Liver (tissue), 8 donors: ENCODE measurements at regions not wholly inside any gene's neighbourhood (a gene's known extent, or its start where the extent isn't known, plus 50 kb on each side); places are given as distances from the start of the nearest gene placed in this dataset.

Experiments
- DNase-seq: peaks from one replicate; pipeline ENCODE4 v3.0.0-alpha.2; 2017; ENCODE audit warnings: low spot score
- H3K27ac ChIP-seq, 2 donors: one replicate each; pipeline ENCODE4 v1.7.0; 2013; ENCODE audit warnings: inconsistent platforms in 2 of 2, low read length in 2 of 2, control low read depth in 1 of 2, low read depth in 1 of 2, mild to moderate bottlenecking in 1 of 2
- H3K27me3 ChIP-seq, 4 donors: one replicate each; pipeline versions ENCODE4 v1.6.1 to v1.7.0; 2013; ENCODE audit warnings: low read length in 3 of 4, inconsistent platforms in 1 of 4, mild to moderate bottlenecking in 1 of 4, moderate library complexity in 1 of 4; ENCODE audit not compliant: control insufficient read depth in 4 of 4, insufficient read depth in 4 of 4
- H3K36me3 ChIP-seq, 4 donors: one replicate each; pipeline versions ENCODE4 v1.6.1 to v1.7.0; 2013; ENCODE audit warnings: low read length in 3 of 4, mild to moderate bottlenecking in 3 of 4, low read depth in 1 of 4, moderate library complexity in 1 of 4; ENCODE audit not compliant: control insufficient read depth in 4 of 4, insufficient read depth in 3 of 4
- H3K4me1 ChIP-seq, 4 donors: one replicate each; pipeline versions ENCODE4 v1.6.1 to v1.7.0; 2013; ENCODE audit warnings: low read length in 3 of 4, mild to moderate bottlenecking in 3 of 4, moderate library complexity in 1 of 4; ENCODE audit not compliant: control insufficient read depth in 4 of 4, insufficient read depth in 4 of 4
- H3K4me3 ChIP-seq, 3 donors: one replicate each; pipeline versions ENCODE4 v1.6.1 to v1.7.0; 2013; ENCODE audit warnings: low read length in 3 of 3, control low read depth in 1 of 3, low read depth in 1 of 3, mild to moderate bottlenecking in 1 of 3
- H3K9ac ChIP-seq, 2 donors: one replicate each; pipeline ENCODE4 v1.7.0; 2013; ENCODE audit warnings: low read length in 2 of 2, mild to moderate bottlenecking in 2 of 2, moderate library complexity in 2 of 2, control low read depth in 1 of 2, low read depth in 1 of 2
- H3K9me3 ChIP-seq, 4 donors: one replicate each; pipeline versions ENCODE4 v1.6.1 to v1.7.0; 2013; ENCODE audit warnings: low read length in 3 of 4; ENCODE audit not compliant: control insufficient read depth in 4 of 4
- EGR1 ChIP-seq, 2 donors: IDR thresholded peaks; 2 replicates each; pipeline ENCODE4 v1.6.1; 2016 to 2018; ENCODE audit warnings: antibody characterized with exemption in 2 of 2, low read depth in 2 of 2
- FOXA1 ChIP-seq: IDR thresholded peaks from 2 replicates; pipeline ENCODE4 v1.6.1; 2016; ENCODE audit warnings: antibody characterized with exemption
- FOXA2 ChIP-seq: IDR thresholded peaks from 2 replicates; pipeline ENCODE4 v1.6.1; 2016; ENCODE audit warnings: antibody characterized with exemption
- GABPA ChIP-seq, 2 donors: IDR thresholded peaks in 1 of 2; conservative IDR thresholded peaks in 1 of 2; 2 replicates each; pipeline ENCODE4 v1.6.1; 2016; ENCODE audit warnings: antibody characterized with exemption in 2 of 2, mild to moderate bottlenecking in 1 of 2, moderate library complexity in 1 of 2
- HNF4A ChIP-seq, 2 donors: conservative IDR thresholded peaks; 2 replicates each; pipeline ENCODE4 v1.6.1; 2016; ENCODE audit warnings: antibody characterized with exemption in 2 of 2, mild to moderate bottlenecking in 2 of 2
- JUND ChIP-seq, 2 donors: IDR thresholded peaks; 2 replicates each; pipeline ENCODE4 v1.6.1; 2016; ENCODE audit warnings: antibody characterized with exemption in 2 of 2
- NR2F2 ChIP-seq: IDR thresholded peaks from 2 replicates; pipeline ENCODE4 v1.6.1; 2016; ENCODE audit warnings: antibody characterized with exemption
- RAD21 ChIP-seq, 2 donors: IDR thresholded peaks; 2 replicates each; pipeline ENCODE4 v1.6.1; 2016; ENCODE audit warnings: antibody characterized with exemption in 2 of 2, mild to moderate bottlenecking in 2 of 2
- SP1 ChIP-seq: IDR thresholded peaks from 2 replicates; pipeline ENCODE4 v1.6.1; 2018; ENCODE audit warnings: antibody characterized with exemption, mild to moderate bottlenecking
- TAF1 ChIP-seq: conservative IDR thresholded peaks from 2 replicates; pipeline ENCODE4 v1.6.1; 2016; ENCODE audit warnings: antibody characterized with exemption, mild to moderate bottlenecking
- YY1 ChIP-seq: IDR thresholded peaks from 2 replicates; pipeline ENCODE4 v1.6.1; 2016; ENCODE audit warnings: antibody characterized with exemption, mild to moderate bottlenecking
- WGBS: extraction: QIAGEN DNeasy Blood & Tissue Kit; methylation state at CpG from one replicate; pipeline ENCODE4 v1.1.7; 2013; 5-methylcytosine and 5-hydroxymethylcytosine counted together
- TF ChIP-seq, protein P1 (sequence below): IDR thresholded peaks from 2 replicates; pipeline ENCODE4 v1.6.1; 2016; ENCODE audit warnings: antibody characterized with exemption, mild to moderate bottlenecking
- TF ChIP-seq, protein P2 (sequence below): fragments of 150-350 bp; IDR thresholded peaks from 2 replicates; pipeline ENCODE4 v1.5.1; 2017; ENCODE audit warnings: improper control_type of control experiment, low read depth, low read length; ENCODE audit not compliant: missing input control
- TF ChIP-seq, protein P3 (sequence below): IDR thresholded peaks from 2 replicates; pipeline ENCODE4 v1.6.1; 2016; ENCODE audit warnings: antibody characterized with exemption
- TF ChIP-seq, protein P4 (sequence below): IDR thresholded peaks from 2 replicates; pipeline ENCODE4 v1.6.1; 2016; ENCODE audit warnings: antibody characterized with exemption
- donor health status: healthy.
- donor health status: healthy.
- donor health status: healthy.
- donor health status: healthy.
- donor health status: healthy.

DNA sequence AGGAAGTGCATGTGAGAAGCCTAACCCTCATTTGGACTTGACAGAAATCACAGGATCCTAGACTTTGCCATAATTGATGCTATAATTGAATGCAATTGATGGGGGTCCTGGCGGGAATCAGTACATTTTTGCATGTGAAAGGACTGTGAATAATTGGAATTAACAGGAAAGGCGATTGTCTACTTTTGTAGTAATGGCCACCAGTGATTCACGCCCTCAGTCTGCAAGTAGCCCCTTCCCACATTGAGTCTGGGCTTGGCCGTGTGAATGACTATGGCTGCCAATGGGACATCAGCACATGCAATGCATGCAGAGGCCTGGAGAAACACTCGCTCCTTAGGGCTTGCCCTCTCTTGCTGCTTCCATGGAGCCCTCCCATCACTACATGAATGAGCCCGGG, 107.8 kb upstream of the OSMR start:
- no peak for DNase-seq
- 90% methylated on average over 6 of the region's 6 CpGs for WGBS
- H3K4me3 ChIP-seq = no peak overlapping the region
- H3K36me3 ChIP-seq = no peaks in the 10 kb centered on the region
- H3K9ac ChIP-seq = no peak overlapping the region
- no peak overlapping the region for H3K27ac ChIP-seq
- no peaks in the 10 kb centered on the region for H3K27me3 ChIP-seq
- no peak for TF ChIP-seq GABPA (IDR thresholded peaks at IDR 0.05 in 1 of 2, conservative IDR thresholded peaks at IDR 0.05 in 1 of 2)
- TF ChIP-seq RAD21 (IDR thresholded peaks at IDR 0.05) = no peak
- TF ChIP-seq SP1 = no peak
- TF ChIP-seq, protein P1, sequence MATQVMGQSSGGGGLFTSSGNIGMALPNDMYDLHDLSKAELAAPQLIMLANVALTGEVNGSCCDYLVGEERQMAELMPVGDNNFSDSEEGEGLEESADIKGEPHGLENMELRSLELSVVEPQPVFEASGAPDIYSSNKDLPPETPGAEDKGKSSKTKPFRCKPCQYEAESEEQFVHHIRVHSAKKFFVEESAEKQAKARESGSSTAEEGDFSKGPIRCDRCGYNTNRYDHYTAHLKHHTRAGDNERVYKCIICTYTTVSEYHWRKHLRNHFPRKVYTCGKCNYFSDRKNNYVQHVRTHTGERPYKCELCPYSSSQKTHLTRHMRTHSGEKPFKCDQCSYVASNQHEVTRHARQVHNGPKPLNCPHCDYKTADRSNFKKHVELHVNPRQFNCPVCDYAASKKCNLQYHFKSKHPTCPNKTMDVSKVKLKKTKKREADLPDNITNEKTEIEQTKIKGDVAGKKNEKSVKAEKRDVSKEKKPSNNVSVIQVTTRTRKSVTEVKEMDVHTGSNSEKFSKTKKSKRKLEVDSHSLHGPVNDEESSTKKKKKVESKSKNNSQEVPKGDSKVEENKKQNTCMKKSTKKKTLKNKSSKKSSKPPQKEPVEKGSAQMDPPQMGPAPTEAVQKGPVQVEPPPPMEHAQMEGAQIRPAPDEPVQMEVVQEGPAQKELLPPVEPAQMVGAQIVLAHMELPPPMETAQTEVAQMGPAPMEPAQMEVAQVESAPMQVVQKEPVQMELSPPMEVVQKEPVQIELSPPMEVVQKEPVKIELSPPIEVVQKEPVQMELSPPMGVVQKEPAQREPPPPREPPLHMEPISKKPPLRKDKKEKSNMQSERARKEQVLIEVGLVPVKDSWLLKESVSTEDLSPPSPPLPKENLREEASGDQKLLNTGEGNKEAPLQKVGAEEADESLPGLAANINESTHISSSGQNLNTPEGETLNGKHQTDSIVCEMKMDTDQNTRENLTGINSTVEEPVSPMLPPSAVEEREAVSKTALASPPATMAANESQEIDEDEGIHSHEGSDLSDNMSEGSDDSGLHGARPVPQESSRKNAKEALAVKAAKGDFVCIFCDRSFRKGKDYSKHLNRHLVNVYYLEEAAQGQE = no peak
- TF ChIP-seq, protein P2, sequence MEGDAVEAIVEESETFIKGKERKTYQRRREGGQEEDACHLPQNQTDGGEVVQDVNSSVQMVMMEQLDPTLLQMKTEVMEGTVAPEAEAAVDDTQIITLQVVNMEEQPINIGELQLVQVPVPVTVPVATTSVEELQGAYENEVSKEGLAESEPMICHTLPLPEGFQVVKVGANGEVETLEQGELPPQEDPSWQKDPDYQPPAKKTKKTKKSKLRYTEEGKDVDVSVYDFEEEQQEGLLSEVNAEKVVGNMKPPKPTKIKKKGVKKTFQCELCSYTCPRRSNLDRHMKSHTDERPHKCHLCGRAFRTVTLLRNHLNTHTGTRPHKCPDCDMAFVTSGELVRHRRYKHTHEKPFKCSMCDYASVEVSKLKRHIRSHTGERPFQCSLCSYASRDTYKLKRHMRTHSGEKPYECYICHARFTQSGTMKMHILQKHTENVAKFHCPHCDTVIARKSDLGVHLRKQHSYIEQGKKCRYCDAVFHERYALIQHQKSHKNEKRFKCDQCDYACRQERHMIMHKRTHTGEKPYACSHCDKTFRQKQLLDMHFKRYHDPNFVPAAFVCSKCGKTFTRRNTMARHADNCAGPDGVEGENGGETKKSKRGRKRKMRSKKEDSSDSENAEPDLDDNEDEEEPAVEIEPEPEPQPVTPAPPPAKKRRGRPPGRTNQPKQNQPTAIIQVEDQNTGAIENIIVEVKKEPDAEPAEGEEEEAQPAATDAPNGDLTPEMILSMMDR = no peak
- TF ChIP-seq HNF4A (conservative IDR thresholded peaks at IDR 0.05) = no peak
- TF ChIP-seq FOXA2 = no peak
- no peak for TF ChIP-seq EGR1 (IDR thresholded peaks at IDR 0.05; ENCODE audit: low read depth in 2 of 2)
- TF ChIP-seq, protein P3, sequence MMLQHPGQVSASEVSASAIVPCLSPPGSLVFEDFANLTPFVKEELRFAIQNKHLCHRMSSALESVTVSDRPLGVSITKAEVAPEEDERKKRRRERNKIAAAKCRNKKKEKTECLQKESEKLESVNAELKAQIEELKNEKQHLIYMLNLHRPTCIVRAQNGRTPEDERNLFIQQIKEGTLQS = no peak
- TF ChIP-seq JUND (IDR thresholded peaks at IDR 0.05) = no peak
- no peak for TF ChIP-seq YY1
- H3K4me1 ChIP-seq = no peaks in the 10 kb centered on the region
- peaks cover 0 to 5% (median 0%) of the 10 kb centered on the region in 4 donors for H3K9me3 ChIP-seq

DNA sequence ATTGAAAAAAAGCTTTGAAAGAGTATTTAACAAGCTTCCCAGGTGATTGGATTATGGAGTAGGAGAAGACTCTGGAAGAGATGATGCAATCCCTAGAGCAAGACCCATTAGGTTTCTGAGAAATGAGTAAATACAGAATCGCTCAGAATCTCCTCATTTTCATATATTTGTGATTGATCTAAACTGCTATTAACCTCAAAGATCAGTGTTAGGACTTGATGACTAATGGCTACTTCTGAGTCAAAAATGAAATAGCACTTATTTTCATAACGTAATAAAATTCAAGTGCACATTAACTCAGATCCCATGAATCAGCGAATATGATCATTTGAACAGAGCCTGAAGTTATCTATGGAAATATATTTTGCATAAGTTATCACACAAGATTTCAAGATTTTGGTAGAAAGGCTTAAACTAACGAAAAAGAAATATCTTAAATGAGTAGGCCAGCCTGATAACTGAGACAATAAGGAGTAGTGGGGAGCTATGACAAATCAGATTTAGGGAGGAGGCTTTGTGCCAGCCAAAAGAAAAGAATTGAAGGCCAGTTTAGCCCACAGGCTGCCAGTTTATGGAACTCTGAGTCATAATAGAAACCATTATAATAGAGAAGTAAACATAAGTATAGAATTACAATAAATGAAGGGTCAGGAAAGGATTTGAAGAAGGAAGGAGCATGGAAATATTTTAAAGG, 106.7 kb upstream of the OSMR start:
- H3K27me3 ChIP-seq = no peaks in the 10 kb centered on the region
- no peak overlapping the region for H3K4me3 ChIP-seq
- TF ChIP-seq HNF4A (conservative IDR thresholded peaks at IDR 0.05) = no peak
- no peak for TF ChIP-seq GABPA (IDR thresholded peaks at IDR 0.05 in 1 of 2, conservative IDR thresholded peaks at IDR 0.05 in 1 of 2)
- TF ChIP-seq, protein P1 = no peak
- TF ChIP-seq, protein P4, sequence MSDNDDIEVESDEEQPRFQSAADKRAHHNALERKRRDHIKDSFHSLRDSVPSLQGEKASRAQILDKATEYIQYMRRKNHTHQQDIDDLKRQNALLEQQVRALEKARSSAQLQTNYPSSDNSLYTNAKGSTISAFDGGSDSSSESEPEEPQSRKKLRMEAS = no peak
- no peak for TF ChIP-seq TAF1
- TF ChIP-seq NR2F2 = no peak
- no peak for TF ChIP-seq FOXA2
- TF ChIP-seq FOXA1 = no peak
- TF ChIP-seq JUND (IDR thresholded peaks at IDR 0.05) = no peak
- no peak overlapping the region for H3K9ac ChIP-seq
- 84% methylated on average over 4 of the region's 4 CpGs for WGBS
- H3K36me3 ChIP-seq = no peaks in the 10 kb centered on the region
- H3K4me1 ChIP-seq = no peaks in the 10 kb centered on the region
- no peak for DNase-seq
- no peak overlapping the region for H3K27ac ChIP-seq
- peaks cover 0 to 17% (median 3%) of the 10 kb centered on the region in 4 donors for H3K9me3 ChIP-seq
